ENCODE measurements at regions not wholly inside any gene's neighbourhood (a gene's known extent, or its start where the extent isn't known, plus 50 kb on each side); places are given as distances from the start of the nearest gene placed in this dataset.
"Not testable (repeated sequence)": the region's sequence is repeated elsewhere in the genome, so short reads cannot be mapped to it uniquely, and the experiment has no call there.

GRCh38 chr16:21422824-21423223, 144.7 kb upstream of the CRYM start:
- in situ Hi-C loops (cut with MboI); H3K9ac ChIP-seq: not testable (repeated sequence)
- WGBS, 2 experiments (ENCODE audit: low coverage in 1 of 2, low lambda C conversion rate in 2 of 2, missing lambda C conversion rate in 2 of 2): 87 to 90% methylated on average over 5 to 6 of the region's 7 CpGs

GRCh38 chr16:21404699-21405098, 126.6 kb upstream of the CRYM start:
- H3K9ac ChIP-seq; H3K36me3 ChIP-seq (ENCODE audit: low read depth); H3K4me2 ChIP-seq (ENCODE audit: unreplicated experiment); in situ Hi-C loops (cut with MboI); DNase-seq; H3K4me1 ChIP-seq (ENCODE audit: insufficient read depth); H3F3A ChIP-seq (ENCODE audit: insufficient read depth); H3K4me3 ChIP-seq; H3K9me2 ChIP-seq (ENCODE audit: insufficient read depth); H3K9me3 ChIP-seq (ENCODE audit: low read depth); H4K20me1 ChIP-seq (ENCODE audit: insufficient read depth); H2AFZ ChIP-seq; H3K27ac ChIP-seq; H3K27me3 ChIP-seq (replicated peaks; ENCODE audit: insufficient read depth); H3K79me2 ChIP-seq (ENCODE audit: insufficient read depth): not testable (repeated sequence)
- 80% methylated on average over 2 of the region's 13 CpGs; no CpG with 5 or more reads in 1 of the 2 experiments for whole genome bisulfite sequencing, 2 experiments (ENCODE audit: low coverage in 1 of 2, low lambda C conversion rate in 2 of 2, missing lambda C conversion rate in 2 of 2)

More at GRCh38 chr16:21422824-21423223, 144.7 kb upstream of the CRYM start:
- not testable (repeated sequence) for H3F3A ChIP-seq (ENCODE audit: insufficient read depth); H3K9me3 ChIP-seq (ENCODE audit: low read depth); H3K27me3 ChIP-seq (replicated peaks; ENCODE audit: insufficient read depth); H3K9me2 ChIP-seq (ENCODE audit: insufficient read depth); H2AFZ ChIP-seq; H3K79me2 ChIP-seq (ENCODE audit: insufficient read depth); H3K4me1 ChIP-seq (ENCODE audit: insufficient read depth); H3K4me3 ChIP-seq; H3K36me3 ChIP-seq (ENCODE audit: low read depth); H3K27ac ChIP-seq; H4K20me1 ChIP-seq (ENCODE audit: insufficient read depth); H3K4me2 ChIP-seq (ENCODE audit: unreplicated experiment); DNase-seq

GRCh38 chr16:21397866-21398265, 119.8 kb upstream of the CRYM start:
- H3K79me2 ChIP-seq (ENCODE audit: insufficient read depth); H3K4me1 ChIP-seq (ENCODE audit: insufficient read depth); H3K4me2 ChIP-seq (ENCODE audit: unreplicated experiment); H3K9me3 ChIP-seq (ENCODE audit: low read depth); H3K36me3 ChIP-seq (ENCODE audit: low read depth); H3K27ac ChIP-seq; H2AFZ ChIP-seq; H3K4me3 ChIP-seq; H3F3A ChIP-seq (ENCODE audit: insufficient read depth); H3K9me2 ChIP-seq (ENCODE audit: insufficient read depth); H3K27me3 ChIP-seq (replicated peaks; ENCODE audit: insufficient read depth); DNase-seq; H3K9ac ChIP-seq; in situ Hi-C loops (cut with MboI); H4K20me1 ChIP-seq (ENCODE audit: insufficient read depth): not testable (repeated sequence)
- 96 to 100% methylated on average over 4 of the region's 5 CpGs for WGBS, 2 experiments (ENCODE audit: low coverage in 1 of 2, low lambda C conversion rate in 2 of 2, missing lambda C conversion rate in 2 of 2)

GRCh38 chr16:21396545-21396944, 118.5 kb upstream of the CRYM start:
- H3K9ac ChIP-seq; H3K4me1 ChIP-seq (ENCODE audit: insufficient read depth); H3K27ac ChIP-seq; H3F3A ChIP-seq (ENCODE audit: insufficient read depth); H3K27me3 ChIP-seq (replicated peaks; ENCODE audit: insufficient read depth); H3K4me2 ChIP-seq (ENCODE audit: unreplicated experiment); H3K79me2 ChIP-seq (ENCODE audit: insufficient read depth); H4K20me1 ChIP-seq (ENCODE audit: insufficient read depth); H3K9me2 ChIP-seq (ENCODE audit: insufficient read depth); H3K9me3 ChIP-seq (ENCODE audit: low read depth); DNase-seq; in situ Hi-C loops (cut with MboI); H3K4me3 ChIP-seq; H2AFZ ChIP-seq; H3K36me3 ChIP-seq (ENCODE audit: low read depth): not testable (repeated sequence)
- WGBS, 2 experiments (ENCODE audit: low coverage in 1 of 2, low lambda C conversion rate in 2 of 2, missing lambda C conversion rate in 2 of 2): 60 to 91% methylated on average over 1 to 2 of the region's 4 CpGs

DNA sequence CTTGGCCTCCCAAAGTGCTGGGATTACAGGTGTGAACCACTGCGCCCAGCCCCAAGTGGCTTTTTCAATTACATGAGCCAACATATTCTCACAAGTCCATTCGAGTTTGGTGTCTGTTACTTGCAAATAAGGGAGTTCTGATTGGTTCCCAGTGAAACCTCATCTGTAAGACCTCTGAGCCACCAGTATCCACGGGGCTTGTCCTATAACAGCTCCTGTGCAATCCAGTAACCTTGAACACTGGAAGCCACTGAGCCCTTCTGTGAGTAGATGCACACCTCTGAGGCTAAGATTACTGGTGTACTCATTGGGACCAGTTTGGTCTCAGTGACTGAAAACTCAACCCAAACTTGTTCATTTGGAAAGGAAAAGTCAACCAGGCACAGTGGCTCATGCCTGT, 112.5 kb upstream of the CRYM start:
- H3K4me2 ChIP-seq (ENCODE audit: unreplicated experiment); H4K20me1 ChIP-seq (ENCODE audit: insufficient read depth); H3K4me3 ChIP-seq; H3K27ac ChIP-seq; DNase-seq; in situ Hi-C loops (cut with MboI); H2AFZ ChIP-seq; H3K27me3 ChIP-seq (replicated peaks; ENCODE audit: insufficient read depth); H3K4me1 ChIP-seq (ENCODE audit: insufficient read depth); H3K9ac ChIP-seq; H3F3A ChIP-seq (ENCODE audit: insufficient read depth); H3K79me2 ChIP-seq (ENCODE audit: insufficient read depth); H3K9me2 ChIP-seq (ENCODE audit: insufficient read depth); H3K36me3 ChIP-seq (ENCODE audit: low read depth); H3K9me3 ChIP-seq (ENCODE audit: low read depth): not testable (repeated sequence)
- WGBS, 2 experiments (ENCODE audit: low coverage in 1 of 2, low lambda C conversion rate in 2 of 2, missing lambda C conversion rate in 2 of 2): no CpG with 5 or more reads among the region's 3 CpGs

GRCh38 chr16:21389860-21390259, 111.8 kb upstream of the CRYM start:
- H4K20me1 ChIP-seq (ENCODE audit: insufficient read depth); H3K9me2 ChIP-seq (ENCODE audit: insufficient read depth); H3K27me3 ChIP-seq (replicated peaks; ENCODE audit: insufficient read depth); in situ Hi-C loops (cut with MboI); H3K36me3 ChIP-seq (ENCODE audit: low read depth); H3F3A ChIP-seq (ENCODE audit: insufficient read depth); H3K4me1 ChIP-seq (ENCODE audit: insufficient read depth); H3K79me2 ChIP-seq (ENCODE audit: insufficient read depth); H2AFZ ChIP-seq; H3K9me3 ChIP-seq (ENCODE audit: low read depth); DNase-seq; H3K27ac ChIP-seq; H3K4me2 ChIP-seq (ENCODE audit: unreplicated experiment); H3K9ac ChIP-seq; H3K4me3 ChIP-seq: not testable (repeated sequence)
- WGBS, 2 experiments (ENCODE audit: low coverage in 1 of 2, low lambda C conversion rate in 2 of 2, missing lambda C conversion rate in 2 of 2): 51% methylated on average over 3 of the region's 7 CpGs; no CpG with 5 or more reads in 1 of the 2 experiments

DNA sequence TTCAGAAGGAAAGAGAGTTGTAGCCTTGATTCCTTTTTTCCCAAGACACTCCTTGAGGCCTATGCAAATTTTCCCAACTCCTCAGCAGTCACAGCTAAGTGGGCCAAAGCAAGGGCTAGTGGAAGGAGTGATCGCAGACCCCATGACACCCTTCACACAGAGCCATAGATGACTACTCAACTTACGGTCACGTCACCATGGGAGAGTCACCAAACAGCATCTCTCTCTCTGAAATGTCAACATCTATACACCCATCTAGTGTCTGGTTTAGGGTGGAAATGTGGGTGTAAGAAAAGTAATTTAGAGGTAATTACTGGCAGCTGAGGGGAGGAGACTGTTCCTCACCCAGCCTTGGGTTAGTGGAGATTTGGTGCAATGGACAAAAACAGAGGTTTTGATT, 109.7 kb upstream of the CRYM start:
- H3K9me2 ChIP-seq (ENCODE audit: insufficient read depth); H3K27ac ChIP-seq; H3K9me3 ChIP-seq (ENCODE audit: low read depth); H3F3A ChIP-seq (ENCODE audit: insufficient read depth); H4K20me1 ChIP-seq (ENCODE audit: insufficient read depth); H2AFZ ChIP-seq; DNase-seq; H3K27me3 ChIP-seq (replicated peaks; ENCODE audit: insufficient read depth); H3K4me2 ChIP-seq (ENCODE audit: unreplicated experiment); H3K4me1 ChIP-seq (ENCODE audit: insufficient read depth); H3K79me2 ChIP-seq (ENCODE audit: insufficient read depth); H3K36me3 ChIP-seq (ENCODE audit: low read depth); in situ Hi-C loops (cut with MboI); H3K4me3 ChIP-seq; H3K9ac ChIP-seq: not testable (repeated sequence)
- 88 to 100% methylated on average over 3 of the region's 3 CpGs for WGBS, 2 experiments (ENCODE audit: low coverage in 1 of 2, low lambda C conversion rate in 2 of 2, missing lambda C conversion rate in 2 of 2)

DNA sequence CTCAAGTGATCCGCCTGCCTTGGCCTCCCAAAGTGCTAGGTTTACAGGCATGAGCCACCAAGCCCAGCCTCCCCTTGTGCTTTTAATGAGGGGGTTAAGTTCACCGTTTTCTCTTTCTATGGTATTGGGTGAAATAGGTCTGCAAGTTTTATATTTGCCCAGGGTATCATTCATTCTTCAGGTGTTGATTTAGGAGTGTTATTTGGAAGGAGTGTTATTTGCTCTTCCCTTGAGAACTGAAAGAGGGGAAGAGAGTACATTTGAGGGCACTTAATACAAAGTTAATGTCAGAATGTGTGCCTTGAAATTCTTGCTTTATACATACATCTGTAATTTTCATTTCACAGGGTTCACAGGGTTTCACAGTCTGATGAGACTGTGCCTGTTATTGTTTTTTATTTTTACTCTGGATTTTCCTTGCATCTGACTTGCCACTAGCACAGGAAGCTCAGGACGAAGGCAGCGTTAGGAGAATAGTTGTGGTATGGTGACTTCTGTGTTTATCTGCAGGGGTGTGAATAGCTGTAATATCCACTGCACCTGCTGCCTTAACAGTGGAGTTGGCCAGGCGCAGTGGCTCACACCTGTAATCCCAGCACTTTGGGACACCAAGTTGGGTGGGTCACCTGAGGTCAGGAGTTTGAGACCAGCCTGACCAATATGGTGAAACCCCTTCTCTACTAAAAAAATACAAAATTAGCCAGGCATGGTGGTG, 108.3 kb upstream of the CRYM start:
- H3K4me1 ChIP-seq (ENCODE audit: insufficient read depth); H2AFZ ChIP-seq; H3K27ac ChIP-seq; H3K27me3 ChIP-seq (replicated peaks; ENCODE audit: insufficient read depth); H3K79me2 ChIP-seq (ENCODE audit: insufficient read depth); H3K4me3 ChIP-seq; H3K9ac ChIP-seq; H3K4me2 ChIP-seq (ENCODE audit: unreplicated experiment); H3K9me2 ChIP-seq (ENCODE audit: insufficient read depth); in situ Hi-C loops (cut with MboI); H4K20me1 ChIP-seq (ENCODE audit: insufficient read depth); H3F3A ChIP-seq (ENCODE audit: insufficient read depth); H3K9me3 ChIP-seq (ENCODE audit: low read depth); H3K36me3 ChIP-seq (ENCODE audit: low read depth); DNase-seq: not testable (repeated sequence)
- no CpG with 5 or more reads among the region's 5 CpGs for WGBS, 2 experiments (ENCODE audit: low coverage in 1 of 2, low lambda C conversion rate in 2 of 2, missing lambda C conversion rate in 2 of 2)

Measured in GM23248 (cell line).